Limb (tissue), 2 donors: ENCODE measurements at regions not wholly inside any gene's neighbourhood (a gene's known extent, or its start where the extent isn't known, plus 50 kb on each side); places are given as distances from the start of the nearest gene placed in this dataset.

Experiments used
- DNase-seq, 2 donors: peaks; one replicate each; pipeline ENCODE4 v3.0.0-alpha.2; 2016; ENCODE audit errors: extremely low spot score in 2 of 2

DNA sequence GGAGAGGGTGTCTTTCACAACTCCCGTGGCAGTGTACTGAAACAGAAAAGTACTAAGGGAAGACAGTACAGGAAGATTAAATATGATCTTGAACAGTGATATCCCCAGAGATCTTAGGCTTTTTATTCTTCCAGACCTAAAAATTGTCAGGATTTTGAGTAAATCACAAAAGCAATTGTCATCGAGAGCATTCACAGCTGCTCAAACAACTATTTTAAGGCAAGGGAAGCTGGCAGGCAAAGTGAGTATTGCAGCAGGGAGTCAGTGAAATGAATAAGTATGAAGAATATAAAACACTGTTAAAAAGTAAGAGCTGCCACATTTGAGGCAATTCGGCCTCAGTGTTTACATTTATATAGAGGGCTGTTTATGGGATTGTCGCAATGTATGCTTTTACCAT, 479.0 kb downstream of the CAAP1 start:
- peak in 1 of 2 donors; percentile 34 for DNase-seq

DNA sequence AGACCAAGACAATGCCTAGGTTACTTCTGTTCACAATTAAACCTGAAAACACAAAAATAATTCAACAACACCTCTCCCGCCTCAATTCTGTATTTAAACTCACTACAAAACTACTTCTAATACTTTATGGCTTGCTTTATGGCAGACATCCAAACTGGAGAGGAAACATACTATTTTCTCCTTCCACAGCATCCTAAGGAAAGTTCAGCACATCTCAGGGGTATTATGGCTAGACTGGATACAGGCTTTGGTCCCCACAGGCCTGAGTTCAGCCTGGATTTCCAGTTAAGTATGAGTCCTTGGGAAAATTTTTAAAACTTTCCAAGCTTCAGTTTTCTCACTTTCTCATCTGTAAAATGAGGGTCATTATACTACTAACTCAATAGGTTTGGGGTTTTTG, 480.2 kb downstream of the CAAP1 start:
- peak in 1 of 2 donors; percentile 31 for DNase-seq

GRCh38 chr9:26406676-26407075, 485.9 kb downstream of the CAAP1 start:
- DNase-seq = no peak

DNA sequence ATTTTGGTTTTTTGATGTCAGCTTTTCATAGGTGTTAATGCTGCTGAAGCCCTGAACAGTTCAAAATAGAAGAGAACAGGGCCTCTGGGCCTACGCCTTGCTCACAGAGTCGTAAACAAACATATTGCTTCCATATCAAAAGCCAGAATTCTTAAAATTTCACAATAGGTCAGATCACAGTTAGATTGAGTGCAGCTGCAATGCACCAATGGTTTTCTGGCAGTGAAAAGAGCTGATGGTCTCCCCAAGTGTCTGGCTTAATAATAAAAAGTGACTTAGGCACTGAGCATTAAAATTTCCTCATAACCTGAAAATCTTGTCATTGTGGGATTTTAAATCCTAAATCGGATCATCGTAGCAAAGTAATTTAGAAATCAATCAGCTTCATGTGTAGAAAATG, 493.0 kb downstream of the CAAP1 start:
- DNase-seq = no peak

GRCh38 chr9:26394025-26394424, 498.6 kb downstream of the CAAP1 start:
- DNase-seq = no peak

DNA sequence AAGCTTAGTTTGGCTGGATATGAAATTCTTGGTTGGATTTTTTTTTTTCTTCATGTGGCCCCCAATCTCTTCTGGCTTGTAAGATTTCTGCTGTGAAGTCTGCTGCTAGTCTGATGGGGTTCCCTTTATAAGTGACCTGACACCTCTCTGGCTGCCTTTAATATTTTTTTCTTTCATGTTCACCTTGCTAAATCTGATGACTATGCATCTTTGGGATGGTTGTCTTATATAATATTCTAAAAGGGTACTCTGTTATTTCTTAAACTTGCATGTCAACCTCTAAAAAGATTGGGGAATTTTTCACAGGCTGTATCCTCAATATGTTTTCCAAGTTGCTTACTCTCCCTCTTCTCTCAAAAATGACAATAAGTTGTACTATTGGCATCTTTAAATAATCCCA, 500.0 kb downstream of the CAAP1 start:
- no peak for DNase-seq

GRCh38 chr9:26391036-26391435, 501.6 kb downstream of the CAAP1 start:
- no peak for DNase-seq

DNA sequence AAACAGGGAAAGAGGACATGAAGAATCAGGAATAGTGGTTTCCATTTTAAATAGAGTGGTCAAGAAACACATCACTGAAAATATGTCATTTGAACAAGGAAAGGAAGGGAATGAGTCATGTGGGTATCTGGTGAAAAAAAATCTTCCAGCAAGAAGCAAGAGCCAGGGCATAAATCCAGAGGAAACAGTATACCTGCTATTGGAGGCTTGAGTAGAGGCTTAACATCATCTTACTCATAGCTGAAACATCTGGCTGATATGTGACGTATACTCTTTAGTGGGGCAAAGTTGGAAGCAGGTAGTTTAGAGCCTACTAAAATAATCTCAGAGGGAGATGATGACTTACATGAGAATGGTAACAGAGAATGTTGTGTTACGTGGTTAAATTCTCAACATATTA, 517.2 kb downstream of the CAAP1 start:
- DNase-seq = no peak

GRCh38 chr9:26373616-26374015, 519.0 kb downstream of the CAAP1 start:
- no peak for DNase-seq

DNA sequence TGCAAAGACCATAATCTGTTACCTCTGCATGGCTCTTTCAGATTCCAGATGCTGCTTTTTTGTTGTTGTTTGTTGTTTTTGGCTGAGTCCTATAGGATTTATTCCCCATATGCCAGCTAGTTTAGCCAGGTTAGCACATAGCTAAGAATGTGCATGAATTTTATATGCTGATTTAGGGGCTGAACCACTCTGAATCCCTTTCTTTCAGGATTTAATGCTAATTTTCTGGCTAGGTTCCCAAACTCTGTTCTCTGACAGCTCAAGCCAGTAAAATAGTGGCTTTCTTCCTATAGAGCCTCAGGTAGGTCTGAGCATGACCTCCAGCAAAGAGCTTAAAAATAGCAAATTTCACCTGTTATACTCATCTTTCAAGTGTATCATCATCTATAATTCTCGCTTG, 521.4 kb downstream of the CAAP1 start:
- no peak for DNase-seq

- DNase-seq = no peak
Measured at GRCh38 chr9:26369093-26369492, 523.5 kb downstream of the CAAP1 start.

DNA sequence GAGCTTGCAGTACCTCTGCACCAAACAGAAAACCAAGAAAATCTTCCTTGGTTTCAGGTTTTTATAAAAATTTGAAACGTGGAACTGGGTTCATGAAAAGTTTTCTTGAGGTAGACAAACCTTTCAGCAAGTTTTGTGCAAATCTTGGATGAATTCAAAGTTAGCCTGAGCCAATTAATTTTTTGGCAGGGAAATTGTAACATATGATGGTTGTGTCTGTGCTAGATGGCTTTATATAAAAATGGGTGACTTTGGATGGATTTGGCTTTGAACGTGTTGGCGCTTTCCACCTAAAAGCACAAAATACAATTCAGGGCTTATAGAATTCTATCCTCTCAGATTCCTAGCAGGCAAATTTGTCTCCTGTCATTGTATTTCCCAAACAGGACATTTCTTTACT, 524.4 kb downstream of the CAAP1 start:
- no peak for DNase-seq

DNA sequence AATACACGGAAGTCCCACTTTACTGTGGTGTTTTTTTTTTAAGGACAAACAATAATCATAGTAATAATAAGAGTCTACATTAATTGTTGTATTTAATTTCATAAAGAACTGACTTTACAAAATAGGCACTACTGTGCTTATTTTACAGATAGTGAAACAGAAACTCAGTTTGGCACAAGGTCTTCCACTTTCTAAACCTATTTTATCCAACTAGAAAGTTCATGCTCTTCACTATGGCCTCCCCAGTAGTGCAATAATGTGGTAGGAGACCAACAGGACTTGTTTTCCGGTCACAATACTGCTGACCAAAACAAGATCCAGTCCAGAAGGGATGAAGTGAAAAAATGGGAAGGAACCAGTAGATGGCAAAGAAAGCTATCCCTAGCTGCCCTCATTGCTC, 531.6 kb downstream of the CAAP1 start:
- no peak for DNase-seq

- no peak for DNase-seq
Measured at GRCh38 chr9:26358836-26359235, 533.8 kb downstream of the CAAP1 start.

DNA sequence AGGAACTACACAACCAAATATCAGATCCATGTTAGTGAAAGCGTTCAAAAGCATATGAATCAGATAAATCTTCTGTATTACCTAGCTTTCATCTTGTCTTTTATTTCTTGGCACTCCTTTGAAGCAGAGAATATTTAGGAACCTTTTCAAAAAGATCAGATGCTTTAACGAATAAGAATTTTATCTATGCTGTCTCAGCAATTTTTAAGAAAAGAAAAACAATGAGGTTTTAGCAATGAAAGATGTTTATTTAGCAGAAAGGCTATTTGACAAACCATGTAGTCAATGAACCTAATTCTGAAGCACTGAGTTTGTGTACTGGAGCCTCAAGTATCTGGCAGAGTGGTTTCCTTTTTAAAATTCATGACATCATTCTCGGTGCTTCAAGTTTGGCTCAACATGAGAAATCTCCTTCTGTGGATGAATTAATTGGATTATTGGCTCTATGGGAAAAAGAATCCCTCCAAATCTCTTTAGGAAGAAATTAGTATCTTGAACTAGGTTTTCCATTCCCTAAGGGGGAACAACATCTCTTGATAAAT, 534.7 kb downstream of the CAAP1 start:
- no peak for DNase-seq

- DNase-seq = no peak
Measured at GRCh38 chr9:26356491-26356890, 536.1 kb downstream of the CAAP1 start.

- DNase-seq = no peak
Measured at GRCh38 chr9:26346942-26347477, 545.6 kb downstream of the CAAP1 start.

DNA sequence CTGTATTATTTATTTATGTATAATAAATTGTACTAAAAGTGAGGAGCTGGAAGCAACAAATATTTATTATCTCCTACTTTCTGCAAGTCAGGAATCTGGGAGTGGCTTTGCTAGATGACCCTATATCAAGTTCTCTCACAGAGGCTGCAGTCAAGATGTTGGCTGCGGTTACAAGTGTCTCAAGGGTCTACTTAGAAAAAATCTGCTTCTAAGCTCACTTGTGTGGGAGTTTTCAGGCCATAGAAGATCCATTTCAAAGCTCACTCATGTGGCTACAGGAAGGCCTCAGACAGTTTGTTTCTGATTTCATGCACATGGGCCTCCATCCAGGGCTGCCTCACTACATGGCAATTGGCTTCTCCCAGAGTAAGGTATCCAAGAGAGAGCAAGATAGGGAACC, 551.1 kb downstream of the CAAP1 start:
- peak in 1 of 2 donors; percentile 38 for DNase-seq

DNA sequence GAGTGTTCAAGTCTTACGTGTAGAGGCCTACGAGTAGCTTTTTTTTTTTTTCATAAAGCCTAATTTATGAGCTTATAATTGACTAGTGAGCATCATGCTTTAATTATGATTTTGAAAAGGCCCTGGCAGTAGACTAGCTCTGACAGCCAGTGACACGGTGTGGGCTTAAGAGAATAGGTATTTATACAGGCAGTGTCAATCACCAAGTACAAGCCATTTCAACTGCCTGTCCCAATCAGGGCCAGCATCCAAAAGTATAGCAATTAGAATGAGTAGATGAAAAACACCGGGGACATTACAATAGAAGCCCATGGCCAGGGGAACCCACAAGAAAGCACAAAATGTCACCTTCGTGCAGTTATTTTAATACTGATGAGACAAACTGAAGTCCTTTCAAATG, 552.8 kb downstream of the CAAP1 start:
- no peak for DNase-seq

DNA sequence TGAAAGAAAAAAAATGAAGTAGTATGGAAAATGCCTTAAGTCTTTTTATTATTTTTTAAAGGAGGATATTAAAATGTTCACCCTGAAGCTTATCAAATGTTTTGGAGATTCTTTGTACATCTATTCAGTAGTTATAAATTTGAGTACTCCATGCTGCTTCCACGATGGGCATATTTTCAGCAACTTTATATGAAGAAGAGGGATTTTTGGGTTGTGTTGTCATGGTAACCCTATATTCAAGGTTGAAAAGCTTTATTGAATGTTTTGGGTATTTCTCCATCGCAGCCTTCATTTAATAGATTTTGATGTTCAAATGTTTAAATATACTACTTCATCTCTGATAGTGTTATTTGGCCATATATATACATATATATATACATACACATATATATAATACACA, 557.5 kb downstream of the CAAP1 start:
- no peak for DNase-seq

DNA sequence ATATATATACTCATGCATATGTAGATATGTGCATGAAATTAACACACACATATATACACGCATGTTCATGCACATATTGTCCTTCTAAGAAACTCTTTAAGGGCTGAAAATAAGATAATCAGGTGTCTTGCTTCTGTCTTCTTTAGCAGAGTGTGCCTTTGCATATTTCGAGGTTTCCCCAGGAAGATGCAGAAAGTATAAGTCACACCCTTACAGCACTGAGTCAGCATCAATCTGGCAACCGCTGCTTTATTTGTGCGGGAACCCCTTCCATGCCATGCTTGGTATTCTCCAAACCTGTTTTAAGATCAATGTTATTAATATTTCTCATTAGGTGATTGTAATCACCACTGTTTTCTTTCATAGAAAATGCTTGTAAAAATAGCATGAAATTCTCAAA, 557.9 kb downstream of the CAAP1 start:
- DNase-seq = no peak

- DNase-seq = no peak
Measured at GRCh38 chr9:26331223-26331622, 561.4 kb downstream of the CAAP1 start.

- DNase-seq = no peak
Measured at GRCh38 chr9:26329974-26330373, 562.6 kb downstream of the CAAP1 start.

GRCh38 chr9:26326563-26326962, 566.0 kb downstream of the CAAP1 start:
- peak; percentile 60 to 71 for DNase-seq
